ENCODE measurements at regions not wholly inside any gene's neighbourhood (a gene's known extent, or its start where the extent isn't known, plus 50 kb on each side); places are given as distances from the start of the nearest gene placed in this dataset.

DNA sequence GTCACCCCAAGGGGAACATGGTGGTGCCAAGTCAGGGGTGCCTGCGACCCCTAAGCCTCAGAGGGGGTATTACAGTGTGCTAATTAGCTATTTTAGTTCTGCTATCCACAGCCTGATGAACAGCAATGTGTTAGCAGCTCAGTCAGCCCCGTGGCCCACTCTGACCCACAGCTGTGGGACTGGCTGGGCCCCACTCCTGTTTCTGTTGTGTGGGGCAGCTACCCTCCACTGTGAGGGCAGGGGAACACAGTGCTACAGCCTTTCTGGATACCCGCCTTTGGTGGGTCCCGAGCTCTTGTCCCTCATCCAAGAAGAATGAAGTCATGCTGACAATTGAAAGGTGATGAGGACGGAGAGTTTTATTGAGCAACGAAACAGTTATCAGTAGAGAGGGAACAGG is 152.5 kb upstream of the GGTLC1 start:
- POLR2A ChIA-PET (ENCODE audit: unreplicated experiment): no interaction called here
- peaks cover 34% of the 10 kb centered on the region for H3K4me1 ChIP-seq (replicated peaks; ENCODE audit: insufficient read depth)
- CTCF ChIA-PET: interaction anchor here (0.5 kb wide), 1 partner anchor 346 kb away, joined by 3 read pairs; no protein-coding TSS in a partner anchor

DNA sequence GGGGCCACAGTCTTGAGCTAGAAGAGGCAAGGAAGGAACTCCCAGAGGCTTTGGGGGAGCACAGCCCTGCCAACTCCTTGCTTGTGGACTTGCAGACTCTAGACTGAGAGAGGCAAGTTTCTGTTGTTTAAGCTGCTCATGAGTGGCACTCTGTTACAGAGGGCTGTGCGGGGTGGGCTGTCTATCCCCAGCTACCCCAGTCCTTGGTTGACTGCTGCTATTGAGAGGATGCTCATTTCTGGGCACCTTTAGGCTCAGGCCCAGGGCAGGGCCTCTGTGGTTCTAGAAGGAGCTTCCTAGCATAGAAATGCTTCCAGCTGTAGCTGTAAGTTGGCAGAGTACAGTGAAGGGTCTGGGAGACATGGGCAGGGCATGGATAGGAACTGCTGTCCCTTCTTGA is 151.3 kb upstream of the GGTLC1 start:
- Histone ChIP-seq H3K4me3 (no peak overlapping the region), H3K36me3 (ENCODE audit: low read depth) (no peaks in the 10 kb centered on the region), H3K27ac (no peak overlapping the region), H3K9me2 (ENCODE audit: insufficient read depth) (no peaks in the 10 kb centered on the region), H3K4me2 (no peak overlapping the region), H3F3A (ENCODE audit: insufficient read depth, low read depth) (peaks cover 15% of the 10 kb centered on the region; the same call in 1 of the 2 replicates), H3K4me1 (replicated peaks; ENCODE audit: insufficient read depth) (peaks cover 40% of the 10 kb centered on the region), H2AFZ (no peak overlapping the region), H3K9me3 (ENCODE audit: insufficient read depth, low read depth) (peaks cover 4% of the 10 kb centered on the region; the same call in 1 of the 2 replicates), H3K79me2 (ENCODE audit: low read depth) (no peaks in the 10 kb centered on the region), H3K27me3 (ENCODE audit: insufficient read depth, low read depth) (no peaks in the 10 kb centered on the region), H4K20me1 (ENCODE audit: insufficient read depth) (no peaks in the 10 kb centered on the region)
- POLR2A ChIA-PET (ENCODE audit: unreplicated experiment): no interaction called here
- TF ChIP-seq, protein P1, sequence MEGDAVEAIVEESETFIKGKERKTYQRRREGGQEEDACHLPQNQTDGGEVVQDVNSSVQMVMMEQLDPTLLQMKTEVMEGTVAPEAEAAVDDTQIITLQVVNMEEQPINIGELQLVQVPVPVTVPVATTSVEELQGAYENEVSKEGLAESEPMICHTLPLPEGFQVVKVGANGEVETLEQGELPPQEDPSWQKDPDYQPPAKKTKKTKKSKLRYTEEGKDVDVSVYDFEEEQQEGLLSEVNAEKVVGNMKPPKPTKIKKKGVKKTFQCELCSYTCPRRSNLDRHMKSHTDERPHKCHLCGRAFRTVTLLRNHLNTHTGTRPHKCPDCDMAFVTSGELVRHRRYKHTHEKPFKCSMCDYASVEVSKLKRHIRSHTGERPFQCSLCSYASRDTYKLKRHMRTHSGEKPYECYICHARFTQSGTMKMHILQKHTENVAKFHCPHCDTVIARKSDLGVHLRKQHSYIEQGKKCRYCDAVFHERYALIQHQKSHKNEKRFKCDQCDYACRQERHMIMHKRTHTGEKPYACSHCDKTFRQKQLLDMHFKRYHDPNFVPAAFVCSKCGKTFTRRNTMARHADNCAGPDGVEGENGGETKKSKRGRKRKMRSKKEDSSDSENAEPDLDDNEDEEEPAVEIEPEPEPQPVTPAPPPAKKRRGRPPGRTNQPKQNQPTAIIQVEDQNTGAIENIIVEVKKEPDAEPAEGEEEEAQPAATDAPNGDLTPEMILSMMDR (conservative IDR thresholded peaks at IDR 0.05): no peak
- no peak for TF ChIP-seq EZH2 (IDR thresholded peaks at IDR 0.05; ENCODE audit: low read depth)
- no TSS peak for BruUV-seq (replicated peaks)
- CTCF ChIA-PET: no interaction called here
- intact Hi-C loops (cut with micrococcal nuclease; ENCODE audit: unreplicated experiment): no loop called here
- DNase-seq: no peak

More for the DNA sequence above, 152.5 kb upstream of the GGTLC1 start:
- intact Hi-C loops (cut with micrococcal nuclease; ENCODE audit: unreplicated experiment): no loop called here
- no TSS peak for BruUV-seq (replicated peaks)
- no peaks in the 10 kb centered on the region for H3K9me2 ChIP-seq (ENCODE audit: insufficient read depth)
- H2AFZ ChIP-seq: no peak overlapping the region
- TF ChIP-seq, protein P1 (conservative IDR thresholded peaks at IDR 0.05): no peak
- no peak for TF ChIP-seq EZH2 (IDR thresholded peaks at IDR 0.05; ENCODE audit: low read depth)
- no peak for DNase-seq
- no peaks in the 10 kb centered on the region for H3K79me2 ChIP-seq (ENCODE audit: low read depth)
- no peaks in the 10 kb centered on the region for H4K20me1 ChIP-seq (ENCODE audit: insufficient read depth)
- no peak overlapping the region for H3K4me2 ChIP-seq
- H3K4me3 ChIP-seq: no peak overlapping the region
- H3F3A ChIP-seq (ENCODE audit: insufficient read depth, low read depth): peaks cover 19% of the 10 kb centered on the region; the same call in 1 of the 2 replicates
- no peaks in the 10 kb centered on the region for H3K27me3 ChIP-seq (ENCODE audit: insufficient read depth, low read depth)
- no peak overlapping the region for H3K27ac ChIP-seq
- H3K36me3 ChIP-seq (ENCODE audit: low read depth): no peaks in the 10 kb centered on the region
- peaks cover 4% of the 10 kb centered on the region; the same call in 1 of the 2 replicates for H3K9me3 ChIP-seq (ENCODE audit: insufficient read depth, low read depth)

DNA sequence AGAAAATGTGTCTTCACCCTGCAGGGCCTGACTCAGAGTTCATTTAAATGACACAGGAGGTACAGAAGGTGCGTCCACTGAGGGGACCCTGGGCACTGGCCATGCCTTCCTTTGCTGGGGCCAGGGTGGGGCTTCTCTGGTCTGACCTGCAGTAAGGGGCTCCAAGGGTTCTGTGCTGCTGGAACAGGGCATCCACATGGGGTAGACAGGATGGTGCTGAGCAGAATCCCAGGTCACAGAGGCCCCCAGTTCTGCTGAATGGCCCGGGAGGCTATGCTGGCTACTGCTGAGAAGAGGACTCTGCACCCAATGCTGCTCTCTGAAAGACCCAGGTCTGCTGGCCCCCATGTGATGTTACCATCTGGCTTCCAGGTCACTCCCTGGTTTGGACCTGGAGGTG is 150.4 kb upstream of the GGTLC1 start:
- ChIA-PET POLR2A (ENCODE audit: unreplicated experiment) (no interaction called here), CTCF (no interaction called here)
- Histone ChIP-seq H3K27ac (no peak overlapping the region), H3K4me2 (peak overlapping the region; percentile 32; the same call in 1 of the 2 replicates), H3K4me3 (no peak overlapping the region), H4K20me1 (ENCODE audit: insufficient read depth) (no peaks in the 10 kb centered on the region), H3K27me3 (ENCODE audit: insufficient read depth, low read depth) (no peaks in the 10 kb centered on the region), H3K4me1 (replicated peaks; ENCODE audit: insufficient read depth) (peaks cover 49% of the 10 kb centered on the region), H2AFZ (peak overlapping the region; percentile 23; the same call in 1 of the 2 replicates), H3K36me3 (ENCODE audit: low read depth) (no peaks in the 10 kb centered on the region), H3F3A (ENCODE audit: insufficient read depth, low read depth) (peaks cover 18% of the 10 kb centered on the region; the same call in 1 of the 2 replicates), H3K79me2 (ENCODE audit: low read depth) (no peaks in the 10 kb centered on the region), H3K9me3 (ENCODE audit: insufficient read depth, low read depth) (peaks cover 4% of the 10 kb centered on the region; the same call in 1 of the 2 replicates), H3K9me2 (ENCODE audit: insufficient read depth) (no peaks in the 10 kb centered on the region)
- BruUV-seq (replicated peaks): no TSS peak
- no peak for TF ChIP-seq EZH2 (IDR thresholded peaks at IDR 0.05; ENCODE audit: low read depth)
- TF ChIP-seq, protein P1 (conservative IDR thresholded peaks at IDR 0.05): no peak
- no peak for DNase-seq
- intact Hi-C loops (cut with micrococcal nuclease; ENCODE audit: unreplicated experiment): no loop called here
